GM20000 (cell line): ENCODE measurements at regions not wholly inside any gene's neighbourhood (a gene's known extent, or its start where the extent isn't known, plus 50 kb on each side); places are given as distances from the start of the nearest gene placed in this dataset.

Experiments used
- DNase-seq: peaks from one replicate; pipeline ENCODE4 v3.0.0; 2012; ENCODE audit warnings: low spot score
- CTCF ChIP-seq: IDR thresholded peaks from 2 replicates; pipeline ENCODE4 v1.5.1; 2012; ENCODE audit warnings: mild to moderate bottlenecking, control low read depth; ENCODE audit errors: extremely low read depth, missing control alignments

GRCh38 chr1:193309936-193310475 is 123.6 kb upstream of the B3GALT2 start:
- DNase-seq: no peak
- TF ChIP-seq CTCF: no peak

- DNase-seq: no peak
- TF ChIP-seq CTCF: no peak
These were observed 122.0 kb upstream of the B3GALT2 start for GRCh38 chr1:193308438-193308837.

GRCh38 chr1:193306430-193306829 is 120.0 kb upstream of the B3GALT2 start:
- no peak for DNase-seq
- no peak for TF ChIP-seq CTCF
